T-helper 2 cell (primary cell): ENCODE measurements at regions not wholly inside any gene's neighbourhood (a gene's known extent, or its start where the extent isn't known, plus 50 kb on each side); places are given as distances from the start of the nearest gene placed in this dataset.

Experiments
- DNase-seq, 5 experiments: peaks; one replicate each; pipeline versions ENCODE4 v3.0.0 to v3.0.0-alpha.2; 2012 to 2022

DNA sequence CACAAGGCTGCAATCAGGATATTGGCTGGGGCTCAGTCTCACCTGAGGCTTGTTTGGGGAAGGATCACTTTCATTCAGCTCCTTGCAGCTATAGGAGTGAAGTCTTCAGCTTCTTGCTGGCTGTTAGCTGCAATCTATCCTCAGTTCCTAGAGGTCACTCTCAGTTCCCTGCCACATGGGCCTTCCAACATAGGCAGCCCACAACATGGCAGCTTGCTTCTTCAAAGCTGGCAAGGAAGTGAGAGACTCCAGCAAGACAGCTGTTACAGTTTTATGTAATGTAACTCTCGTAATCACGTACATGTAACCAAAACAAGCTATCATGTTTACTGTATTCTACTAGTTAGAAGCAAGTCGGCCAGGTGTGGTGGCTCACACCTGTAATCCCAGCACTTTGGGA is 226.9 kb downstream of the CDC5L start:
- DNase-seq = no peak

DNA sequence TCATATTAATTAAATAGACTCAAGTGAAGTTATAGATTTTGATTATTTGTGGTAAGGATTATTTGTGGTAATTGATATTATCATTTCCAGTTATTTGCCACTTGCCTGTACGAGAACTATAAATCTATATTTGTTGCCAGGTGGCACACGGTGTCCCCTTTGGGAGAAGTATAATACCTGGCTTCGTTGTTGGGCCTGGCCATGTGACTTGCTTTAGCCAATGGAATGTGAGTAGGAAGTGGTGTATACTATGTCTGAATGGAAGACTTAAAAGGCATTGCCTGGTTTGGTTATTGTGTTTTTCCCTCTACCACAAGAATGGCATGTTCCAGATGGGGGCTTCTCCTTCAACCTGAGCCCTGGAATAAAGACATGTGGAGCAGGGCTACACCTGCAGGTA is 228.1 kb downstream of the CDC5L start:
- DNase-seq = no peak

DNA sequence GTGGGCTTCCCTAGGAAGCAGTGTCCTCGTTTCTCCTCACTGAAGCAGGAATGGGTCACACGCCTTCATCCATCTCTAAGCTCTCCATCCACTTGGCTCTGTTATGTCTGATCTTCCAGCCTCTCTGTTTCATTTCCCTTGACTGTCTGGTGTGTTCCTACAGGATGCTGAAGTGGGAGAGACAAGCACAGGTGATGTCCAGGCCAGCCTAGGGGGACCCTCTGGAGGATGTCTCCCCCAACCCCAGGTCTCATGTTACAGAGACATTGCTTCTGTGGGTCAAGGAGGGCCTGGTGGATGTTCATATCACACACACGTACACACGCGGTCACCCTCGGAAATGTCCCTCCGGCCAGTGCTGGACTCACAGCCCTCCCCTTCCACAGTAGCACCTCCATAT is 229.9 kb downstream of the CDC5L start:
- no peak for DNase-seq

DNA sequence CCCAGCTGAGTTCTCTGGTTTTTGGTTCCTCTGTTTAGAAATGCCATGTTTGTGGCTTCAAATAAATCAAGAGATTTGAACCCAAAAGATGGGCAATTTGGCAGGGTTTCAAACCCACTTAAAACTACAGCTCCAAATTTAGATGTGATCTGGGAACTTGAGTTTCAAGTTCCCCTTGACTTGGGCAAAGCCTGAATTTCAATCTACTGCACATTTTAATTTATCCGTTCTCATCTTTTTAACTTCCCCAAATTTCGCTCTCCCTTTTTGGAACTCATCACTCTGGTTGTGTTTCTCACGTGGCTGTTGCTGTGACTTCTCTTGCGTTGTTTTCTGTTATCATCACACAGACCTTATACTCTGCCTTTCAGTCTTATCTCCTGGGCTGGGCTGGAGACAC is 230.9 kb downstream of the CDC5L start:
- no peak for DNase-seq

DNA sequence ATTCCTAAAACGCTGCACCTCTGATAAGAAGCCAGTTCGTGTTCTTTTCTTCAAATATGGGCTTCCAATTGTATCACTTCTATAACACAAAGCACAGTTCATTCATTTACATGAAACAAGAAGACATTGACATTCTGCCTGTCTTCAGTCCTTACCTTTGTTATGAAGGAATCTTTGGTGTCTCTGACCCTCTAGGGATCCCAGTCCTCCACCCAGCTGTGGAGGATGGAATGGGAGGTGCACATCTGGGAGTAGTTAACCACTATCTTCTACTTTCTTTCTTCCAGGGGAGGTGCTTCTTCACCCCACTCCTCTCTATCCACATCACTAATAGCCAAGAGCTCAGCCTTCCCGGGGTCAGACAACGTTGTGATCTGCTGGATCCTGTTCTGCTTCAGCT is 233.4 kb downstream of the CDC5L start:
- DNase-seq = no peak

DNA sequence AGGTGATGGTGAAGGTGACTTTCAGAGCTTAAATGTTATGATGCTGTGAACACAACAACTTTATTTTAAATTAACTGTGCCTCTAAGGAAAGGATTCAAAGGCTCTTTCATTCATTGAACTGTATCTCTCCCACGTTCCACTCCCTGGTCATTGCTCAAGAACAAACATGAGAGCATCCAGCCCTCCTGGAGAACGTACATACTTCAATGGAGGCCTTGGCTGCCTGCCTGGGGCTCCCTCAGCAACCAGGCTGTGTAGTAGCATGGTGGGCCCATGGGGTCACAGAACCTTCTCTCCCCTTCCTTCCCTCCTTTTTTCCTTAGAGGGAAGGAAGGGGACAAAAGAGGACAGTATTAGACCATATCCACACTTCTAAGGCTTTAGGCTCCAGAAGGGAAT is 234.3 kb downstream of the CDC5L start:
- DNase-seq = no peak

DNA sequence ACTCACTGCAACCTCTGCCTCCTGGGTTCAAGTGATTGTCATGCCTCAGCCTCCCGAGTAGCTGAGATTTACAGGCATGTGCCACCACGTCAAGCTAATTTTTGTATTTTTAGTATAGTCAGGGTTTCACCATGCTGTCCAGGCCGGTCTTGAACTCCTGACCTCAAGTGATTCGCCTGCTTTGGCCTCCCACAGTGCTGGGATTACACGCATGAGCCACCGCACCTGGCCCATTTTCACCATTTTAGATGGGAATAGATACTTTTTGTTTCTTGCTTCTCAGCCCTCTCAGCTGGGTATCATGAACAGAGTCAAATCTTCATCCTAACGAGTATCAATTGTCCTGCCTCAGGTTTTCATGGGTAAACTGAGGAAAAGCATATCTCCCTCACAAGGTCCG is 235.0 kb downstream of the CDC5L start:
- DNase-seq = no peak

DNA sequence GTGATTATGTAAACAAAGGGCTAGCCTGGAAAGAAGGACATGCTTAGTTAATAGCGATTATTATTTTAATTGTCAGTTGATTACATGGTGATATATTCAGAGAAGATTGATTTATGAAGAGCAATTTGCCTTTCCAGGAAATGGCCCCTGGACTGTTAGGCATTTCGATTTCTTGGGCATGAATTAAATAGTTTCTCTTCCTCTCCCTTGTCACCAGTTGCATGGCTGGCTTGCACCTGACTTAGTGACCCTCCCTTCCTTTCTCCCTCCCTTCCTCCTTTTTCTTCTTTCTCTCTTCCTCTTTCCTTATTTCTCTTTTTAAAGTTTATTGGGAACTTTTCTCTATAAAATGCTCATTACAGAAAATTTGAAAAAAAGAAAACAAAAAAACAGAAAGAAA is 235.4 kb downstream of the CDC5L start:
- no peak for DNase-seq

DNA sequence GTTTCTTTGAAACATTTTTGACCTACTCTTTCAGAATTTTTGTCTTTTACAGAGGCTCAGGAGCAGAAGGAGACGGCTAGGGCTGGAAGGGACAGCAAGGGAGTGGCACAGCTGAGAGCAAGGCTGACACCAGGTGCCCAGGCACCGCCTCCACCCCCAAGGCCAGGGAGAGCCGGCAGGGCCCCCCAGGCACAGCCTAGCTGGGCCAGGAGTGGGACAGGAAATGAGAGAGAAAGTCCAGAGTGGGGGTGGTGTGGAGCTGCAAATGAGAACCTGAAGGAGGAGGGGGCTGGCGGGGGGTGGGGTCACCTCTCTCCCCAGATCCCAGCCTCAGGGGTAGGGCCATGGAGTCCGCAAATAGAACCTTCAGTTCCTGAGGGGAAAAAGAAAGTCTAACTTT is 236.7 kb downstream of the CDC5L start:
- no peak for DNase-seq

DNA sequence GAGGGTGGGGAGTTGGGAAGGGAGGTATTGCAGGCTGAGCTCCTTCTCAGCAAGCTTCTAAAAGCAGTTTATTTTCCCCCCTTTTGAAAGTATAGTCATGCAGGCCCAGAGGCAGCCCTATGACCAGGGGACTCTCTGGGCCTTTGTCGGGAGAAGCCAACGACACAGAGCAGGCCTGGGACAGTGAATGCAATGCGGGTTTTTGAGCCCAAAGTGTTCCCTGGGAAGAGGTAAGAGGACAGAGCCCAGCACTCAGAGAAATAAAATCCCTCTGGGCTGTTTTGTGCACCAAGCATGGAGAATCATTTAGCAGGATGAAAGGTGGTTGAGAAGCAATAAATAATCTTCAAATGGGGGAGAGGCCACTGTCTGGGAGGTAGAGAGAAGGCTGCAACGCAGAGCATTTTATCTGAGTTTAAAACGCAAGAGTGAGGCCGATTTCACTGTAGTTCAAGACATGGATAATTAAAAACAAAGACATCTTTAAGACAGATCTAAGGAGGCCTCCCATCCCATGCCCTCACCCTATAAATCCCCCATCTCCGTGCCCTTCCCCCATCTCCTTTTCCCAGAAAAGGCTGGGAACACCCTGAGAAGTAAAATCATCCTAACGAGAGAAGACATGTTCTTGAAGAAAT is 237.5 kb downstream of the CDC5L start:
- DNase-seq = no peak

DNA sequence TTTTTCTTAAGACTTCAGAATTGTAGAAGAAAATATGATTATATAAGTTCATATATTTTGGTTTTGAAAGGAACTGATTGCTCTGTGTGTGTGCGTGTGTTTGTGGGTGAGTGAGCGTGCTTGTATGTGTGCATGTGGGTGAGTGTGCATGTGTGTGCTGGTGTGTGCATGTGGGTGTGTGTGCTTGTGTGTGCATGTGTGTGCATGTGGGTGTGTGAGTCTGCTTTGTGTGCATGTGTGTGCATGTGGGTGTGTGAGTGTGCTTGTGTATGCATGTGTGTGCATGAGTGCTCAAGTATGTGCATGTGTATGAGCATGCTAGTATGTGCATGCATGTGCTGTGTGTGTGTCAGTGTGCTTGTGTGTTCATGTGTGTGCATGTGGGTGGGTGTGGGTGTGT is 238.5 kb downstream of the CDC5L start:
- no peak for DNase-seq

DNA sequence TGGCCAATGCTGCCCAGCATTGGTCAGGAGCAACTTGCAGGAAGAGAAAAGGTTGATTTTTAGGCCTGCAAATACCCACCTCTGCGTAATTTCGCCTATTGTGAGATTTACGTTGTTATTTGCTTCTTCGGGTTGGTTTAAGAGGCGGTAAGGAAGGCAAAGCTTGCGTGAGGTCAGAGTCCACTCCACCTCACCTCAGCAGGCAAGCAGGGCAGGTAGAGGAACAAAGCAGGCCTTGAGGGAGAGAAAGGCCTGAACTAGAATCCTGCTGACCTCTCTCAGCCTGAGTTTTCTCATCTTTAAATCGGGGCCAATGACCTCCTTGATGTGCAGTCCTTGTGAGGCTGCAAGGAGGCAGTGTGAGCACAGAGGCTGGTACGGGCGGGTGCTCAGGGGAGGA is 239.1 kb downstream of the CDC5L start:
- DNase-seq = no peak

DNA sequence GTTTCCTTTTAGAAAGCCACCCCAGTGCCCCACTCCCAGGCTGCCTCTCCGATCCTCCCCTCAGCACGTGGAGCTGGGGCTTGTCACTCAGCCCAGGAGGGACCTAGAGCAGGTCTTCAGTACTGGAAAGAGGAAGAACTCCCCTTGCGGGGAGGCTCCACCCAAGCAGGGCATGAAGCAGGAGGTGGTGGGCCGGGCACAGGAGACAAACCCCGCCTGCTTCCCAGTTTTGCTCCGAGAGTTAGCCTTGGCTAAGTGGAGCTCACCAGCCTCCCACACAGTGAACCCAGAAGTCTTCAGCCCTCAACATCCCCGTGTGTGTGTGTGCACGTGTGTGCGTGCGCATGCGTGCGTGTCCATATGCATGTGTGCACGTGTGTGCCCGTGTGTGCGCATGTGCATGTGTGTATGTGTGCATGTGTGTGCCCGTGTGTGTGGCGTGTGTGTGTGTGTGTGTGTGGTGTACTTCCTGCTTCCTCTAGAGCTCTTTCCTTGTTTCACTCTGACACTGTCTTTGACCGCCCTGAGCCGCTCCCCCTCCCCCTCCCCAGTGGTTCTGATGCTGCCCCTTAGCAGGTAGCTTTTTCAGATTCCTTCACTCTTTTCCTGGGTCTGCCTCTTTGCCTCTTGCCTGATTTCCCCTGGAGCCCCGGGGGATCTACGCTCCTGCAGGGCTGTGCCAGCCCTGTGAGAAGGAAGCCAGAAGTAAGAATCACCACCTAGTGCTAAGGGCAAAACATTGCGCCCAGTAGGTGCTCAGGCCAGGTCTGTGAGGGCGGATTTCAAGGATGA is 239.8 kb downstream of the CDC5L start:
- DNase-seq = peak in 1 of 5 experiments; percentile 57

DNA sequence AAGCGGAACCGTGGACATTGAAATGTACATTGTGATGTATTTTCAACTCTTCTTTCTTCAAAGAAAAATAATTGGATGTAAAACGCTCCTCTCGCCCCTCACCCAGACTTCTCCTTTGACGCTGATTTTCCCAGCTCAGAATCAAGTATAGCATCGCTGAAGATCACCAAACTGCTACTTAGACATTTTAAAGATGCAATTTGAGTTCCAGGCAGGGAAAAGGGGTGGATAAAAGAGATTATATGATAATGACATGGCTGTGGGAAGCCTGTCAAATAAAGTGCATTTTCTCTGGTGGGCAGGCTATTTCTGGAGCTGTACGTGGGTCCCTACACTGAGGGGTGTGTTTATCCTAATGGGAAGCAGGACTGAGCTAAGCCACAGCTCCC is 240.4 kb downstream of the CDC5L start:
- no peak for DNase-seq

DNA sequence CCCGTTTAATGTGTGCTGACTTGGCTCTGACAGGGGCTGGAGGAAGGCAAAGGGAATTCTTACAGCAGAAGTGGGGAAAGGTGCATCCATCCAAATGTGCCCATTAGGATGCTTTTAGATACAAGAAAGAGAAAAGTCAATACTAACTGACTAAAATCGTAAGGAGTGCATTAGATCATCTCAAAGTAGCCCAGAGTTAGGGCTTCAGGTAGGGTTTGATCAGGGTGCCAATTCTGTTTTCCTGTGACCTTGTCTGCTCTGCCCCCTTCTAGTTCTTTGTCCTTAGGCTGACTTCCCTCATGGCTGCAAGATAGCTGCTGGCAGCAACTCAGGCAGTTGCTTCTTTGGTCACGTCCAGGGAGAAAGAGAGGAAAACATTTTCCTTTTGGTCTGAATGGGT is 240.8 kb downstream of the CDC5L start:
- DNase-seq = no peak

DNA sequence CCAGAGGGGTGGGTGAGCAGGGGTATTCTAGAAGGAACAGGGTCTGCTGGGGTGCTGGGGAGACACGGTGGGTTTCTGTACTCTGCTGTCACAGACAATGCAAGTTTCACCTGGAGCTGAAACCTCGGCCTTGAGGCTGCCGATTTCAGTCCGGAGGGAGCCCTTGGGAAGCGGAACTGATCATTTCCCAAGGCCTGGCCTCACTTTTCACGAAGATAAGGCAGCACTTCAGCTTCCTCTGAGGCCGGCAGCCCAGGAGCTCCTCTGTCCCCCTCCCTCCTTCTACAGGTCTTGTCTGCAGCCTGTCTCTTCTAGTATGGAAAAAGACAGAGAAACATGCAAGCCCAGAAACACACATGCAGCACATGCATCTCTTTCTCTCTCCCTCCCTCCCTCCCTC is 242.1 kb downstream of the CDC5L start:
- no peak for DNase-seq

DNA sequence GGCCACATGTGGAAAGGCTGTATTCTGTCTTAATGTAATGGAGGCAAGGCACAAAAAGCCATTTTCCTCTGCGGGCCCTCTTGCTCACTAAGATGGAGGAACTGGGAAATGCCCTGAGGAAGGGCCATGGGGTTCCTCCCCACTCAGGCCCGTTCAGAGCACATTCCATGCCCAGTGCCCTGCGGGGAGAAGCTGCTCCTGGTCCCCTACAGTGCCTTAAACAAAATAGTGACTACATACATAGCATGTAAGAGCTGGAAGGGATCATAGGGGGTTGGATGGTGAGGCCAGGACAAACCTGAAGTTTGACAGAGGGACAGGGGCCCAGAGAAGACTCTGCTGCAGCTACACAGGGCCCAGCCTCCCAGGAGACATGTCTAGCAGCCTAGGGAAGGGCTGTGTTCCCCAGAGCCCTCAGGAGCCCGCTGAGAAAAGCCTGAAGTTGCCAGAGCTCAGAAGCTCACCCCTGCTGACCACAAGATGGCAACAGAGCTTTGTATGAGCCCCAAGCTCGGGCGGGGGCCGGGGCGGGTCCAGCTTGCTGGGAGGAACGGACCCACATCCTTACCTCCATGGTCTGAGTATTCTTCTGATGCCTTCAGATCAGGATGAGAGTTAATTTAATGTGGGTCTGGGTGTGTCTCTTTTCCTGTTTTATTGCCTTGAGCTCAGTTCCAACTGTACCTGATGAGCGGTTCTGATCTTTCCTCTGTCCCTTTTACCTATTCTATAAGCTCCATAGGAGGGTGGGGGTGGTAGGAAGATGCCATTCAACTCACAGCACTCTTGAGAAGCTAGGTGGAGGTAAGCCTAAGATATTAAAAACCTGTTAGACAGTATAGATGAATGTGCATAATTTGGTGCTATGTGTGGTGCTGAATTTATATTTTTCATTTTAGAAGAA is 242.9 kb downstream of the CDC5L start:
- peak in 2 of 5 experiments; percentile 4 to 50 for DNase-seq

DNA sequence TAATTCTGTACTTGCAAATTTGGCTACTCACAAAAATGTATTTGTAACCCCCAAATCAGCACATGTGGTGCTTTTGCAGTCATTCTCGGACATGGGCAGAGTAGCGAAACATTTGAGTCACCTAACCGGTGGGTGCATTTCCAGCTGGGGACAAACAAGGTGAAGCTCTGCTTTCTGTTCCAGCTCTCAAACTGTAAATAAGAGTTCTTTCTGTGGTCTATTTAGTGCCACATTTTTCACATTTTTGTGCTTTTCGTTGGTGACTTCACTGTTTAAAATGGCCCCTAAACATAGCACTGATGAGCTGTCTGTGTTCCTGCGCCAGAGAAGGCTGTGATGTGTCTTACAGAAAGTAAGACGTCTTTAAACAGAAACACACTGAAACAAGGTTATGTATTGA is 244.5 kb downstream of the CDC5L start:
- no peak for DNase-seq

DNA sequence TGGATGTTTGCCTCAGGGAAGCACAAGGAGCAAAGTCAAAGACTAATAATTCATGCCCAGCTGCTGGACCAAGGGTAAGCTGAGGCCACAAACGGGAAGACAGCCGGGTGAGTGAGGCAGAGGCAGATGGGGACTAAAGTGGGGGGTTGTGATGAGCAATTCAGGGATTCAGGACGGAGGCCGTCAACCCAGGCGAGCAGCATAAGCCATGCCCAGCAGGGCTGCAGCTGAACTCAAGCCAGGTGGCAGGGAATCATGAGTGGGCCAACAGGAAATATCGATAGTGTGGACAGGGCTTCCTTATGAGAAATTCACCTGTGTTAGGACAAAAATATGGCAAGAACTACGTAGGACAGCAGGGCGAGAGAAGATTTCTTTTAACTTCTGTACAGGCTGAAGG is 246.8 kb downstream of the CDC5L start:
- DNase-seq = no peak

DNA sequence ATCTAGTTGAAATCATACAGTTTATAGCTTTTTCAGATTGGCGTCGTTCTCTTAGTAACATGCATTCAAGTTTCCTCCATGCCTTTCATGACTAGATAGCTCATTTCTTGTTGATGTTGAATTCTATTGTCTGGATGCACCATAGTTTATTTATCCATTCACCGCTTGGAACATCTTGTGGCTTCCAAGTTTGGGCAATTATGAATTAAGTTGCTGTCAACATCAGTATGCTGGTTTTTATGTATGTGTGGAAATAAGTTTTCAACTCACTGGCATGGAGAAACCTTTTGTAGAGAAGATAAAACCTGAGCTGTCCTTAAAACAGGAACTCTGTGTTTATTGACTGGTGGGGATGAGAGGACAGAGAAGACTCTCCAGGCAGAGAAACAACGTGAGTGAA is 248.0 kb downstream of the CDC5L start:
- no peak for DNase-seq

DNA sequence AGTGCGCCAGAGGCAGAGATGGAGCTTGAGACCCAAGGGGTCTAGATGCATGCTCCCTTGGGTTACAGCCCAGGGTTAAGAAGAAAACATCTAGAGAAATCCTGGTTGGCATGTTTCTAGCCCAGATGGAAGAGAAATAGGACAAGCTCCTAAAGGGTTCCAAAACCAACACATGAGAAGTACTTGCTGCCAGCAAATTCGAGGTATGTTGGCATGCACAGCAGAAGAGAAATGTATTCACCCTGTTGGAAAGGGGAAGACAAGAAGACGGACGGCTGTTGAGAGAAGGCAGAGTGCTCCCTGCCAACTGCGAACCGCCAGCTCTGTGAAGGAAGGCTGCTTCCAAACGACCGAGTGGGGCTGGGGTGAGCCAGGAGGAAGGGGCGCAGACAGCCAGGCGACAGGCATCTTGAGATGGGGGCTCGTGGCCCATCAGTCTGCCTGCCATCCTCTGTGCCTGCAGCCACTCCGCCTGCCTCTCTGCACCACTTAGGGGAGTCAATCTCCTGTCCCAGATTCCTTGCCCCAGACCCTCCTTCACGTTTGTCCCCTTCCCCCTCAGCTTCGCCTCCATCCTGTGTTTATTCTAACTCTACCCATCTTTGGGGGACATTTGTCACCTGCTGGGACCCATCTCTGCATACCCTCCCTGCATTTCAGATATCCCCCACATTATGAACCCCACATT is 249.2 kb downstream of the CDC5L start:
- DNase-seq = no peak

DNA sequence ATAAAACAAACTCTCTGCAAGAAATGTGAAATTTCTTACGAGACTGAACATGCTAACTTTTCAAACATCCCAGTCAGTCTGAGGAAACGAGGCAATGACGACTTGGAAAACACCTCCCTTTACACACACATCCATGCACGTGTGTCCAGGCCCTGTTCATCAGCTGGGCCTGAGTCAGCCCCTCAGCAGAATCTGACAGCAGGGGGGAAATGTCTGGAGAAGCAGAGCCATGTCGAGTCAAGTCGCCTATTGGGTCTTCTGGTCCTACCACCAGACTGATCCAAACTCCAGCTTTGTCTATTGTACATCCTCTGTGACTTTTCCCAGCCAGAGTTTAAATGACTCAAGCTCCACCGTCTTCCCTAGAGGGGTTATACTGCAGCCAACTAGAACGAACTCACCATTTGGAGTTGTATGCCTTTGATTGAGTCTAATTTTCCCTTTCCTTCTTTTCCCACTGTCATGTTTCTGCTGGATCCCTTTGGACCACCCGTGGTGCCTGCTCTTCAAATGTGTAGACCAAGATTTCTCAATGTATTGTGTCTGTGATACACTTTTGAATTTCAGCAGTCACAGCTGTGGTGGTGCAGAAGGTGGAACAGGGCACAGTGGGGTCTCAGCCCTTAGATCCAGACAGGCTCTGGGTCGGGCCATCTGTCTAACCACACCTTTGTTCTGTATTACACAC is 254.0 kb downstream of the CDC5L start:
- DNase-seq = no peak
